NB4 (cell line): ENCODE measurements at regions not wholly inside any gene's neighbourhood (a gene's known extent, or its start where the extent isn't known, plus 50 kb on each side); places are given as distances from the start of the nearest gene placed in this dataset.

Experiments
- TF ChIP-seq, protein P1 (sequence below): IDR thresholded peaks from one replicate; pipeline ENCODE4 v1.5.1; 2012; ENCODE audit warnings: low read depth, low read length
- TF ChIP-seq, protein P2 (sequence below): IDR thresholded peaks from 2 replicates; pipeline ENCODE4 v1.6.1; 2011; ENCODE audit warnings: low read depth, low read length

DNA sequence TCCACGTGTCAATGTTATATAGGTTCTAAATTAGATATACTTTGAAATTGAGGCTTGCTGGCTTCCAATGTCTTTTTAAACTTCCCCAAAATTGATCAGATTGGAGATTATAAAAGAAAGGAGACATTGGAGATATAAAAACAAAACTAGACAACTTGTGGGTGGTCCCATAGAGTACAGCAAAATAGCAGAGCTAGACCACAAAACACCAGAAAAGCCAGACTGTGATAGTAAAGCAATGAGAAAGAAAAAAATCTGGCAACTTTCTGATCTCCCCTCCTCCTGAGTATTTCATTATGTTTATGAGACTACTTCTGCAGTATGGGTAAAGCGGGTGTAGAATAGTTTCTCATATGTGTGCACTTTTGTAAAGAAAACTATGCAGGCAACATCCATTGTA lies 713.8 kb upstream of the MEF2C start:
- TF ChIP-seq, protein P1, sequence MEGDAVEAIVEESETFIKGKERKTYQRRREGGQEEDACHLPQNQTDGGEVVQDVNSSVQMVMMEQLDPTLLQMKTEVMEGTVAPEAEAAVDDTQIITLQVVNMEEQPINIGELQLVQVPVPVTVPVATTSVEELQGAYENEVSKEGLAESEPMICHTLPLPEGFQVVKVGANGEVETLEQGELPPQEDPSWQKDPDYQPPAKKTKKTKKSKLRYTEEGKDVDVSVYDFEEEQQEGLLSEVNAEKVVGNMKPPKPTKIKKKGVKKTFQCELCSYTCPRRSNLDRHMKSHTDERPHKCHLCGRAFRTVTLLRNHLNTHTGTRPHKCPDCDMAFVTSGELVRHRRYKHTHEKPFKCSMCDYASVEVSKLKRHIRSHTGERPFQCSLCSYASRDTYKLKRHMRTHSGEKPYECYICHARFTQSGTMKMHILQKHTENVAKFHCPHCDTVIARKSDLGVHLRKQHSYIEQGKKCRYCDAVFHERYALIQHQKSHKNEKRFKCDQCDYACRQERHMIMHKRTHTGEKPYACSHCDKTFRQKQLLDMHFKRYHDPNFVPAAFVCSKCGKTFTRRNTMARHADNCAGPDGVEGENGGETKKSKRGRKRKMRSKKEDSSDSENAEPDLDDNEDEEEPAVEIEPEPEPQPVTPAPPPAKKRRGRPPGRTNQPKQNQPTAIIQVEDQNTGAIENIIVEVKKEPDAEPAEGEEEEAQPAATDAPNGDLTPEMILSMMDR: no peak
- TF ChIP-seq, protein P2, sequence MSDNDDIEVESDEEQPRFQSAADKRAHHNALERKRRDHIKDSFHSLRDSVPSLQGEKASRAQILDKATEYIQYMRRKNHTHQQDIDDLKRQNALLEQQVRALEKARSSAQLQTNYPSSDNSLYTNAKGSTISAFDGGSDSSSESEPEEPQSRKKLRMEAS: no peak
